ENCODE measurements at regions not wholly inside any gene's neighbourhood (a gene's known extent, or its start where the extent isn't known, plus 50 kb on each side); places are given as distances from the start of the nearest gene placed in this dataset.

GRCh38 chr9:11742471-11742870, 950.7 kb upstream of the TYRP1 start:
- POLR2A ChIA-PET, result no interaction called here
- CTCF ChIA-PET, result no interaction called here
- TF ChIP-seq CTCF (IDR thresholded peaks at IDR 0.05; ENCODE audit: insufficient read depth, low read depth, low read length), result no peak

GRCh38 chr9:11743356-11743755, 949.8 kb upstream of the TYRP1 start:
- Histone ChIP-seq H3K27me3 (ENCODE audit: control insufficient read depth, insufficient read depth, low read length) (no peaks in the 10 kb centered on the region), H3K4me3 (ENCODE audit: low read depth, low read length) (no peak overlapping the region), H3K36me3 (ENCODE audit: control insufficient read depth, insufficient read depth, low read length) (no peaks in the 10 kb centered on the region)
- TF ChIP-seq CTCF (IDR thresholded peaks at IDR 0.05; ENCODE audit: insufficient read depth, low read depth, low read length), result no peak
- CTCF ChIA-PET, result no interaction called here
- no peak for DNase-seq (ENCODE audit: low read depth)
- POLR2A ChIA-PET, result no interaction called here

More at GRCh38 chr9:11742471-11742870, 950.7 kb upstream of the TYRP1 start:
- Histone ChIP-seq H3K4me3 (ENCODE audit: low read depth, low read length) (no peak overlapping the region), H3K36me3 (ENCODE audit: control insufficient read depth, insufficient read depth, low read length) (no peaks in the 10 kb centered on the region), H3K27me3 (ENCODE audit: control insufficient read depth, insufficient read depth, low read length) (no peaks in the 10 kb centered on the region)
- DNase-seq (ENCODE audit: low read depth), result no peak

- Histone ChIP-seq H3K36me3 (ENCODE audit: control insufficient read depth, insufficient read depth, low read length) (no peaks in the 10 kb centered on the region), H3K27me3 (ENCODE audit: control insufficient read depth, insufficient read depth, low read length) (no peaks in the 10 kb centered on the region), H3K4me3 (ENCODE audit: low read depth, low read length) (no peak overlapping the region)
- POLR2A ChIA-PET, result no interaction called here
- no peak for TF ChIP-seq CTCF (IDR thresholded peaks at IDR 0.05; ENCODE audit: insufficient read depth, low read depth, low read length)
- no peak for DNase-seq (ENCODE audit: low read depth)
- CTCF ChIA-PET, result no interaction called here
Measured at GRCh38 chr9:11749396-11749795, 943.8 kb upstream of the TYRP1 start.

- Histone ChIP-seq H3K27me3 (ENCODE audit: control insufficient read depth, insufficient read depth, low read length) (no peaks in the 10 kb centered on the region), H3K4me3 (ENCODE audit: low read depth, low read length) (no peak overlapping the region), H3K36me3 (ENCODE audit: control insufficient read depth, insufficient read depth, low read length) (no peaks in the 10 kb centered on the region)
- ChIA-PET POLR2A (no interaction called here), CTCF (no interaction called here)
- no peak for DNase-seq (ENCODE audit: low read depth)
- TF ChIP-seq CTCF (IDR thresholded peaks at IDR 0.05; ENCODE audit: insufficient read depth, low read depth, low read length), result no peak
Measured at GRCh38 chr9:11755951-11756350, 937.2 kb upstream of the TYRP1 start.

GRCh38 chr9:11757408-11757807, 935.8 kb upstream of the TYRP1 start:
- no peak overlapping the region for H3K4me3 ChIP-seq (ENCODE audit: low read depth, low read length)
- POLR2A ChIA-PET, result no interaction called here
- H3K36me3 ChIP-seq (ENCODE audit: control insufficient read depth, insufficient read depth, low read length), result no peaks in the 10 kb centered on the region
- no peak for DNase-seq (ENCODE audit: low read depth)
- CTCF ChIA-PET, result no interaction called here
- no peaks in the 10 kb centered on the region for H3K27me3 ChIP-seq (ENCODE audit: control insufficient read depth, insufficient read depth, low read length)
- no peak for TF ChIP-seq CTCF (IDR thresholded peaks at IDR 0.05; ENCODE audit: insufficient read depth, low read depth, low read length)
